ENCODE measurements at regions not wholly inside any gene's neighbourhood (a gene's known extent, or its start where the extent isn't known, plus 50 kb on each side); places are given as distances from the start of the nearest gene placed in this dataset.
"Not testable (repeated sequence)": the region's sequence is repeated elsewhere in the genome, so short reads cannot be mapped to it uniquely, and the experiment has no call there.

DNA sequence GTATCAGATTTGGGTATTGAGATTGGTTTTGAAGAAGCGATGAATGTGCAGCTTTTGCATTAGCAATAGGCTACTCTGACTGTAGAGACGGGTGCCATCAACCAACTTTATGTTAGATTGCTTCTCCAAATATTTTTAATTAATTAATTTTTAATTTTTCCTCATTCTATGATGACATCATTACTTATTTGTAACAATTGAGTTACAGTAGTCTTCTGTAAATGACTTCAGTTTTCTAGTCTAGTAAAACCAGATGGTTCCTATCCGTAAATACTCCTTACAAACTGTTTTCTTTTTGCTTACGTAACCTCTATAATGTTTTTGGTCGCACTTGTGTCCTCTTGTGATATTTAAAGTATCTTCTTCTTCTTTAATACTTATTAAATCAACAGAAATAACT is 118.1 kb downstream of the ZNF736 start (continued):
- TF ChIP-seq, protein P1, sequence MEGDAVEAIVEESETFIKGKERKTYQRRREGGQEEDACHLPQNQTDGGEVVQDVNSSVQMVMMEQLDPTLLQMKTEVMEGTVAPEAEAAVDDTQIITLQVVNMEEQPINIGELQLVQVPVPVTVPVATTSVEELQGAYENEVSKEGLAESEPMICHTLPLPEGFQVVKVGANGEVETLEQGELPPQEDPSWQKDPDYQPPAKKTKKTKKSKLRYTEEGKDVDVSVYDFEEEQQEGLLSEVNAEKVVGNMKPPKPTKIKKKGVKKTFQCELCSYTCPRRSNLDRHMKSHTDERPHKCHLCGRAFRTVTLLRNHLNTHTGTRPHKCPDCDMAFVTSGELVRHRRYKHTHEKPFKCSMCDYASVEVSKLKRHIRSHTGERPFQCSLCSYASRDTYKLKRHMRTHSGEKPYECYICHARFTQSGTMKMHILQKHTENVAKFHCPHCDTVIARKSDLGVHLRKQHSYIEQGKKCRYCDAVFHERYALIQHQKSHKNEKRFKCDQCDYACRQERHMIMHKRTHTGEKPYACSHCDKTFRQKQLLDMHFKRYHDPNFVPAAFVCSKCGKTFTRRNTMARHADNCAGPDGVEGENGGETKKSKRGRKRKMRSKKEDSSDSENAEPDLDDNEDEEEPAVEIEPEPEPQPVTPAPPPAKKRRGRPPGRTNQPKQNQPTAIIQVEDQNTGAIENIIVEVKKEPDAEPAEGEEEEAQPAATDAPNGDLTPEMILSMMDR (IDR thresholded peaks at IDR 0.05 in 2 of 3, conservative IDR thresholded peaks at IDR 0.05 in 1 of 3; ENCODE audit: control insufficient read depth in 2 of 3, extremely low read depth in 1 of 3, insufficient read depth in 1 of 3, low read depth in 3 of 3, low read length in 3 of 3) = no peak
- TF ChIP-seq MXI1 (IDR thresholded peaks at IDR 0.05; ENCODE audit: low read depth, low read length) = no peak

DNA sequence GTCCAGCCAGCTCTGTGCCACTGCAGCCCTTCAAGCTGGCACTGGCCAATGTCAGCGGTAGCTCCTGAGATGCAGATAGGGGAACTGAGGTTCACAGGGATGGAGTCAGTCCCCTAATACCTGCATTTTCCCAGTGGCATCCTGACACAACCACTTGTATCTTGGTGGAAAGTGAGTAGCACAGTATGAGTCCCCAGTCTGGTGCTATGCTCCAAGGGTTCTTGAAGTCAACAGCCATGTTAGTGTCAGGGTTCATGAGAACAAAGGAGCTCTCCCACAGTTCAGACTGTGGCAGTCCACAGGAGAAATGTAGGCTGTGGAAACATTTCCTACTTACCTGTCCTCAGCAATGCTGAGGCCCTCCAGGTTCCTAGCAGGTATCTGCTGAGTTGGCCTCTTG is 115.5 kb downstream of the ZNF736 start:
- 93% methylated on average over 1 of the region's 1 CpG for WGBS (ENCODE audit: insufficient coverage, insufficient replicate concordance, low lambda C conversion rate, missing lambda C conversion rate)
- SMC1A ChIA-PET (ENCODE audit: uncharacterized antibody, unreplicated experiment) = interaction anchor here (1.5 kb wide), 1 partner anchor 11 kb away, joined by 5 read pairs; no protein-coding TSS in a partner anchor
- POLR2A ChIA-PET = no interaction called here
- BruUV-seq (replicated peaks) = no TSS peak
- Histone ChIP-seq H3K9ac (ENCODE audit: control insufficient read depth, insufficient read depth, low read length) (no peak overlapping the region), H3K9me3 (replicated peaks; ENCODE audit: control insufficient read depth, insufficient read depth, low read length) (no peaks in the 10 kb centered on the region; the same call in 2 of the 3 replicates), H3K4me3 (no peak overlapping the region), H3K27ac (ENCODE audit: control insufficient read depth, insufficient read depth) (no peak overlapping the region), H3K79me2 (ENCODE audit: control insufficient read depth, insufficient read depth, low read length) (no peaks in the 10 kb centered on the region), H3K27me3 (replicated peaks in 1 of 2; ENCODE audit: control insufficient read depth in 2 of 2, insufficient read depth in 2 of 2, low read length in 1 of 2) (no peaks in the 10 kb centered on the region), H2AFZ (ENCODE audit: control insufficient read depth, low read depth, low read length) (no peak overlapping the region), H3K4me1 (ENCODE audit: control insufficient read depth, insufficient read depth, low read length) (no peaks in the 10 kb centered on the region), H4K20me1 (ENCODE audit: control insufficient read depth, insufficient read depth) (no peaks in the 10 kb centered on the region), H3K4me2 (ENCODE audit: control insufficient read depth, insufficient read depth) (no peak overlapping the region), H3K36me3 (ENCODE audit: control insufficient read depth in 2 of 2, insufficient read depth in 2 of 2, low read length in 1 of 2) (no peaks in the 10 kb centered on the region)
- intact Hi-C loops (cut with micrococcal nuclease; ENCODE audit: unreplicated experiment) (no loop called here), in situ Hi-C loops (cut with MboI) (no loop called here)
- ATAC-seq (no peak), FAIRE-seq (no peak), DNase-seq (ENCODE audit: low read depth, low spot score) (no peak)
- CTCF ChIA-PET = no interaction called here
- TF ChIP-seq, protein P2, sequence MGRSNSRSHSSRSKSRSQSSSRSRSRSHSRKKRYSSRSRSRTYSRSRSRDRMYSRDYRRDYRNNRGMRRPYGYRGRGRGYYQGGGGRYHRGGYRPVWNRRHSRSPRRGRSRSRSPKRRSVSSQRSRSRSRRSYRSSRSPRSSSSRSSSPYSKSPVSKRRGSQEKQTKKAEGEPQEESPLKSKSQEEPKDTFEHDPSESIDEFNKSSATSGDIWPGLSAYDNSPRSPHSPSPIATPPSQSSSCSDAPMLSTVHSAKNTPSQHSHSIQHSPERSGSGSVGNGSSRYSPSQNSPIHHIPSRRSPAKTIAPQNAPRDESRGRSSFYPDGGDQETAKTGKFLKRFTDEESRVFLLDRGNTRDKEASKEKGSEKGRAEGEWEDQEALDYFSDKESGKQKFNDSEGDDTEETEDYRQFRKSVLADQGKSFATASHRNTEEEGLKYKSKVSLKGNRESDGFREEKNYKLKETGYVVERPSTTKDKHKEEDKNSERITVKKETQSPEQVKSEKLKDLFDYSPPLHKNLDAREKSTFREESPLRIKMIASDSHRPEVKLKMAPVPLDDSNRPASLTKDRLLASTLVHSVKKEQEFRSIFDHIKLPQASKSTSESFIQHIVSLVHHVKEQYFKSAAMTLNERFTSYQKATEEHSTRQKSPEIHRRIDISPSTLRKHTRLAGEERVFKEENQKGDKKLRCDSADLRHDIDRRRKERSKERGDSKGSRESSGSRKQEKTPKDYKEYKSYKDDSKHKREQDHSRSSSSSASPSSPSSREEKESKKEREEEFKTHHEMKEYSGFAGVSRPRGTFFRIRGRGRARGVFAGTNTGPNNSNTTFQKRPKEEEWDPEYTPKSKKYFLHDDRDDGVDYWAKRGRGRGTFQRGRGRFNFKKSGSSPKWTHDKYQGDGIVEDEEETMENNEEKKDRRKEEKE (IDR thresholded peaks at IDR 0.05) = no peak
- TF ChIP-seq MEF2B (IDR thresholded peaks at IDR 0.05; ENCODE audit: partially characterized antibody, poor library complexity, severe bottlenecking) = no peak
- TF ChIP-seq EZH2 (IDR thresholded peaks at IDR 0.05; ENCODE audit: borderline replicate concordance, control insufficient read depth, low read depth, low read length) = no peak
- no peak for TF ChIP-seq SUZ12 (IDR thresholded peaks at IDR 0.05; ENCODE audit: unreplicated experiment)
- no peak for TF ChIP-seq ZZZ3 (IDR thresholded peaks at IDR 0.05; ENCODE audit: control insufficient read depth, insufficient read length, low read depth)
- RAD21 ChIA-PET (ENCODE audit: unreplicated experiment) = no interaction called here

DNA sequence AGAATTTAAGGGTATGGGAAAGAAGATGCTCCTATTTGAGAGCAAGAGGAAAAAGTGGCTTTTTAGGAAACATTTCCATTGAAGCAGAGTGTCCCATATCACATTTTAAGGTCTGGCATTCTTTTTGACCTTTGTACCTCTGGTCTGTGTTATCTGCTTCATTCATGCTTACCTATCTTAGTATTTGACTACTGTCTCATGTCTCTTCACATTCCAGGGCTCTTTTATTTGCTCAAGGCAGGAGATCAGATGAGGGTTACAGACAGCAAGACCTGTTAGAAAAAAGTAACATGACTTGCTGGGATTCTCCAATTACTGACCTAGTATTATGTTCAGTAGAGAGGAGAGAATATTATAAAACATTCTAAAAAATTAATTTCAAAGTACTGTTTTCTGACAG is 111.7 kb downstream of the ZNF736 start:
- H3K4me1 ChIP-seq (ENCODE audit: control insufficient read depth, insufficient read depth, low read length); H3K4me3 ChIP-seq; H3K27me3 ChIP-seq (replicated peaks in 1 of 2; ENCODE audit: control insufficient read depth in 2 of 2, insufficient read depth in 2 of 2, low read length in 1 of 2); in situ Hi-C loops (cut with MboI); RAD21 ChIA-PET (ENCODE audit: unreplicated experiment); SMC1A ChIA-PET (ENCODE audit: uncharacterized antibody, unreplicated experiment); POLR2A ChIA-PET; ATAC-seq; H3K79me2 ChIP-seq (ENCODE audit: control insufficient read depth, insufficient read depth, low read length); FAIRE-seq; CTCF ChIA-PET; H3K4me2 ChIP-seq (ENCODE audit: control insufficient read depth, insufficient read depth); DNase-seq (ENCODE audit: low read depth, low spot score); H3K36me3 ChIP-seq (ENCODE audit: control insufficient read depth in 2 of 2, insufficient read depth in 2 of 2, low read length in 1 of 2); intact Hi-C loops (cut with micrococcal nuclease; ENCODE audit: unreplicated experiment); H2AFZ ChIP-seq (ENCODE audit: control insufficient read depth, low read depth, low read length); H3K27ac ChIP-seq (ENCODE audit: control insufficient read depth, insufficient read depth); H4K20me1 ChIP-seq (ENCODE audit: control insufficient read depth, insufficient read depth); H3K9me3 ChIP-seq (replicated peaks; ENCODE audit: control insufficient read depth, insufficient read depth, low read length); H3K9ac ChIP-seq (ENCODE audit: control insufficient read depth, insufficient read depth, low read length); BruUV-seq (replicated peaks): not testable (repeated sequence)
